ENCODE measurements at regions not wholly inside any gene's neighbourhood (a gene's known extent, or its start where the extent isn't known, plus 50 kb on each side); places are given as distances from the start of the nearest gene placed in this dataset.
"Not testable (repeated sequence)": the region's sequence is repeated elsewhere in the genome, so short reads cannot be mapped to it uniquely, and the experiment has no call there.

DNA sequence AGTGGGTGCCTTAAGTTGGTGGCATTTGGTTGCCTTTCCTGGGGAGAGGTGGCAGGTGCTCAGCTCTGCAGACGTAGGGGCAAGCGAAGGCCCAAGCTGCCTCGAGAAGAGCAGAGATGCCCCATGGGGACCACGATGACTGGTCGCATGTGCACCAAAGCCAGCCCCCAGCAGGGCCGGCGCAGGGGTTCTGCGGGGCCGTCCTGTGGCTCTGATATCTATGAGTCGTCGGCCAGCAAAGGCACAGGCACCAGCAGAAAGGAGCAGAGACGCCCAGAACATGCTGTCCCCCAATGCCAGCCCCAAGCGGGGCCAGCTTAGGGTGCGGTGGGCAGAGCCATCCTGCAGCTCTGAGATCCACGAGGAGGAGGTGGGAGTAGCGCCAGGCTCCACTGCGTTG, 1408.6 kb downstream of the FOXD4L5 start:
- TF ChIP-seq, protein P1, sequence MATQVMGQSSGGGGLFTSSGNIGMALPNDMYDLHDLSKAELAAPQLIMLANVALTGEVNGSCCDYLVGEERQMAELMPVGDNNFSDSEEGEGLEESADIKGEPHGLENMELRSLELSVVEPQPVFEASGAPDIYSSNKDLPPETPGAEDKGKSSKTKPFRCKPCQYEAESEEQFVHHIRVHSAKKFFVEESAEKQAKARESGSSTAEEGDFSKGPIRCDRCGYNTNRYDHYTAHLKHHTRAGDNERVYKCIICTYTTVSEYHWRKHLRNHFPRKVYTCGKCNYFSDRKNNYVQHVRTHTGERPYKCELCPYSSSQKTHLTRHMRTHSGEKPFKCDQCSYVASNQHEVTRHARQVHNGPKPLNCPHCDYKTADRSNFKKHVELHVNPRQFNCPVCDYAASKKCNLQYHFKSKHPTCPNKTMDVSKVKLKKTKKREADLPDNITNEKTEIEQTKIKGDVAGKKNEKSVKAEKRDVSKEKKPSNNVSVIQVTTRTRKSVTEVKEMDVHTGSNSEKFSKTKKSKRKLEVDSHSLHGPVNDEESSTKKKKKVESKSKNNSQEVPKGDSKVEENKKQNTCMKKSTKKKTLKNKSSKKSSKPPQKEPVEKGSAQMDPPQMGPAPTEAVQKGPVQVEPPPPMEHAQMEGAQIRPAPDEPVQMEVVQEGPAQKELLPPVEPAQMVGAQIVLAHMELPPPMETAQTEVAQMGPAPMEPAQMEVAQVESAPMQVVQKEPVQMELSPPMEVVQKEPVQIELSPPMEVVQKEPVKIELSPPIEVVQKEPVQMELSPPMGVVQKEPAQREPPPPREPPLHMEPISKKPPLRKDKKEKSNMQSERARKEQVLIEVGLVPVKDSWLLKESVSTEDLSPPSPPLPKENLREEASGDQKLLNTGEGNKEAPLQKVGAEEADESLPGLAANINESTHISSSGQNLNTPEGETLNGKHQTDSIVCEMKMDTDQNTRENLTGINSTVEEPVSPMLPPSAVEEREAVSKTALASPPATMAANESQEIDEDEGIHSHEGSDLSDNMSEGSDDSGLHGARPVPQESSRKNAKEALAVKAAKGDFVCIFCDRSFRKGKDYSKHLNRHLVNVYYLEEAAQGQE (IDR thresholded peaks at IDR 0.05; ENCODE audit: borderline replicate concordance): not testable (repeated sequence)
- not testable (repeated sequence) for TF ChIP-seq EP300 (conservative IDR thresholded peaks at IDR 0.05; ENCODE audit: poor library complexity, severe bottlenecking); RAD21 (conservative IDR thresholded peaks at IDR 0.05); CTCF (IDR thresholded peaks at IDR 0.05; ENCODE audit: poor library complexity, severe bottlenecking); POLR2AphosphoS5 (IDR thresholded peaks at IDR 0.05); EZH2 (IDR thresholded peaks at IDR 0.05; ENCODE audit: borderline replicate concordance, insufficient read depth, low read length, poor library complexity, severe bottlenecking)
